Karpas-422 (cell line): ENCODE measurements at regions not wholly inside any gene's neighbourhood (a gene's known extent, or its start where the extent isn't known, plus 50 kb on each side); places are given as distances from the start of the nearest gene placed in this dataset.

Source experiments
- DNase-seq: peaks from one replicate; pipeline ENCODE4 v3.0.0-alpha.2; 2015
- H2AFZ ChIP-seq: fragments of 200-600 bp; sonication (generic); 2 replicates; pipeline ENCODE4 v1.6.1; 2014; ENCODE audit warnings: antibody characterized with exemption, low read length, mixed read lengths
- H3K27ac ChIP-seq: fragments of 200-600 bp; sonication (generic); 2 replicates; pipeline ENCODE4 v1.5.1; 2014; ENCODE audit warnings: mild to moderate bottlenecking, low read length, moderate library complexity
- H3K27me3 ChIP-seq: fragments of 200-600 bp; sonication (generic); 2 replicates; pipeline ENCODE4 v1.6.1; 2014; ENCODE audit warnings: low read length, mixed read lengths
- H3K36me3 ChIP-seq: fragments of 200-600 bp; sonication (generic); 2 replicates; pipeline ENCODE4 v1.6.1; 2014; ENCODE audit warnings: low read length, mixed read lengths; ENCODE audit not compliant: insufficient read depth
- H3K4me1 ChIP-seq: fragments of 200-600 bp; sonication (generic); 2 replicates; pipeline ENCODE4 v1.6.1; 2014; ENCODE audit warnings: mild to moderate bottlenecking, low read length, mixed read lengths
- H3K4me2 ChIP-seq: fragments of 200-600 bp; sonication (generic); 2 replicates; pipeline ENCODE4 v1.6.1; 2014; ENCODE audit warnings: low read length, low read depth, mild to moderate bottlenecking; ENCODE audit not compliant: poor library complexity, severe bottlenecking
- H3K4me3 ChIP-seq: fragments of 200-600 bp; sonication (generic); 2 replicates; pipeline ENCODE4 v1.5.1; 2014; ENCODE audit warnings: mild to moderate bottlenecking, antibody characterized with exemption, low read length, mixed read lengths
- H3K79me2 ChIP-seq: fragments of 200-600 bp; sonication (generic); 2 replicates; pipeline ENCODE4 v1.6.1; 2014; ENCODE audit warnings: mild to moderate bottlenecking, low read length, mixed read lengths
- H3K9ac ChIP-seq: fragments of 200-600 bp; sonication (generic); 2 replicates; pipeline ENCODE4 v1.6.0; 2014; ENCODE audit warnings: low read length
- H3K9me2 ChIP-seq: fragments of 200-600 bp; sonication (generic), shearing (Covaris generic); replicated peaks from 2 replicates; pipeline ENCODE4 v1.6.0; 2014; ENCODE audit warnings: mild to moderate bottlenecking, low read length, moderate library complexity; ENCODE audit not compliant: insufficient read depth
- H3K9me3 ChIP-seq: fragments of 300-700, 200-600 bp; sonication (generic); 2 replicates; pipeline ENCODE4 v1.6.1; 2014; ENCODE audit warnings: low read length, mixed read lengths
- H4K20me1 ChIP-seq: fragments of 200-600 bp; sonication (generic); 2 replicates; pipeline ENCODE4 v1.6.1; 2014; ENCODE audit warnings: mild to moderate bottlenecking, antibody characterized with exemption, low read length, low read depth; ENCODE audit not compliant: insufficient read depth

DNA sequence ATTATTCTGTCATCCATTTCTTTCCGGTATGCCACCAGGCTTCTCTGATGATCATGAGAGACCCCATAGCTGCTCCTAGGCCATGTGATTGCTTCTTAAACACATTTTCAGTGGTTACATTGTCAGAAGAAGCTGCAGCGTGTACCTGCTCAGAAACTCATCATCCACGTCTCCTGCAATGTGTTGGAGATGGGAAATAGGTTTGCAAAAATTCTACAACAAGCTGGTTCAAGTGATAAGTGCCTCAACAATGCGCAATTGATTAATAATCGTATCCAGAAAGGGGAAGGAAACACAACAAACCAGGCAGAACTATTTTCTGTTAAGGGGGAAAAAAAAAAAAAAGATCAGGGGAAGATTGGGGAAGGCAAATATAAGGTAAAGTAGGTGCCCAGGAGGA, 75.7 kb upstream of the THUMPD2 start:
- no peaks in the 10 kb centered on the region for H3K4me1 ChIP-seq
- no peaks in the 10 kb centered on the region for H3K27me3 ChIP-seq
- no peaks in the 10 kb centered on the region for H4K20me1 ChIP-seq
- H2AFZ ChIP-seq = no peak overlapping the region
- no peaks in the 10 kb centered on the region for H3K9me3 ChIP-seq
- no peak overlapping the region for H3K4me3 ChIP-seq
- H3K79me2 ChIP-seq = no peaks in the 10 kb centered on the region
- H3K4me2 ChIP-seq = no peak overlapping the region
- H3K9ac ChIP-seq = no peak overlapping the region
- DNase-seq = no peak
- H3K36me3 ChIP-seq = no peaks in the 10 kb centered on the region
- no peak overlapping the region for H3K27ac ChIP-seq
- H3K9me2 ChIP-seq = no peaks in the 10 kb centered on the region

- Histone ChIP-seq H3K27ac (no peak overlapping the region), H3K79me2 (no peaks in the 10 kb centered on the region), H3K4me3 (no peak overlapping the region), H2AFZ (no peak overlapping the region), H3K4me2 (no peak overlapping the region), H4K20me1 (no peaks in the 10 kb centered on the region), H3K36me3 (no peaks in the 10 kb centered on the region), H3K9me2 (no peaks in the 10 kb centered on the region), H3K4me1 (no peaks in the 10 kb centered on the region), H3K9ac (no peak overlapping the region), H3K27me3 (no peaks in the 10 kb centered on the region), H3K9me3 (no peaks in the 10 kb centered on the region)
- DNase-seq = no peak
These were observed 73.8 kb upstream of the THUMPD2 start for GRCh38 chr2:39852831-39853230.

- Histone ChIP-seq H3K79me2 (no peaks in the 10 kb centered on the region), H3K9me2 (no peaks in the 10 kb centered on the region), H3K9me3 (no peaks in the 10 kb centered on the region), H3K9ac (no peak overlapping the region), H4K20me1 (no peaks in the 10 kb centered on the region), H3K36me3 (no peaks in the 10 kb centered on the region), H3K4me1 (no peaks in the 10 kb centered on the region), H2AFZ (no peak overlapping the region), H3K27me3 (no peaks in the 10 kb centered on the region), H3K27ac (no peak overlapping the region), H3K4me2 (no peak overlapping the region), H3K4me3 (no peak overlapping the region)
- DNase-seq = no peak
These were observed 72.6 kb upstream of the THUMPD2 start for GRCh38 chr2:39851651-39852110.

DNA sequence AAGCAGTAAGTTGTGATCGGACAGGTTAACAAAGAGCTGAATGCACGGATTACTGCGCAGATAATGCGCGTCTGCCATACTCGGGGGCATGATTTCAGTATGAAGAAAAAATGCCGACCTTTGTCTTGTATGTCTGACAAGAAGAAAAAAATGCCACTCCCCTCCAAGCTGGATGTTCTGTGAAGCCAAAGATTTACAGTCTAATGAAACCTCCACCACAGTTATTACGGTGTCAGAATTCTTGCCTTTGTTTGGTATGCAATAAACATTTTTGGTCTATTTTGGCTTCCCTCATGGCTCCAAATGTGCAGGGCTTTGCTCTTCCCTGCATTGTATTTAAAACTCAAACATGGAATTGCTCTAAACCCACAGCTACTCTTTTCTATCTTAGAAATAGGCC, 72.2 kb upstream of the THUMPD2 start:
- Histone ChIP-seq H4K20me1 (no peaks in the 10 kb centered on the region), H3K36me3 (no peaks in the 10 kb centered on the region), H3K9ac (no peak overlapping the region), H2AFZ (no peak overlapping the region), H3K27me3 (no peaks in the 10 kb centered on the region), H3K9me2 (no peaks in the 10 kb centered on the region), H3K9me3 (no peaks in the 10 kb centered on the region), H3K27ac (no peak overlapping the region), H3K4me1 (no peaks in the 10 kb centered on the region), H3K4me2 (no peak overlapping the region), H3K4me3 (no peak overlapping the region), H3K79me2 (no peaks in the 10 kb centered on the region)
- no peak for DNase-seq

DNA sequence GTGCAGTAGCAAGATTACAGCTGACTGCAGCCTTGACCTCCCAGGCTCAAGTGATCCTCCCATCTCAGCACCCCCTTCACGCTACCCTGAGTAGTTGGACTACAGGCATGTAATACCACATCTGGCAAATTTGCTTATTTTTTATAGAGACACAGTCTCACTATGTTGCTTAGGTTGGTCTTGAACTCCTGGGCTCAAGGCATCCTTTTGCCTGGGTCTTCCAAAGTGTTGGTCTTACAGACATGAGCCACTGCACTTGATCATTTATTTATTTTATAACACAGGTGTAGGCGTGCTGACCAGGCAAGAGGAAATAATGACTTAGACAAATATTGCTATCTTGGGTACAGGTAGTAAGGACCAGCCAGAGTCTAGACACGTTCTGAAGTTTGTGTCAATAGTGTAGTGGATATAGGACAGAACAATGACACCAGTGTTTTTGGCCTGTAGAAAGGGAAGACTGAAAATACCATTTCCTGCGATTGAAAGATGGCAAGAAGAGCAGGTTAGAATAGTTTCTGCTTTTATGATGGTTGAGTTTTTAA, 71.0 kb upstream of the THUMPD2 start:
- Histone ChIP-seq H3K4me1 (no peaks in the 10 kb centered on the region), H3K4me2 (no peak overlapping the region), H3K36me3 (no peaks in the 10 kb centered on the region), H4K20me1 (no peaks in the 10 kb centered on the region), H3K27me3 (no peaks in the 10 kb centered on the region), H3K9me3 (no peaks in the 10 kb centered on the region), H3K79me2 (no peaks in the 10 kb centered on the region), H3K9ac (no peak overlapping the region), H3K9me2 (no peaks in the 10 kb centered on the region), H2AFZ (no peak overlapping the region), H3K27ac (no peak overlapping the region), H3K4me3 (no peak overlapping the region)
- no peak for DNase-seq

- no peaks in the 10 kb centered on the region for H3K9me2 ChIP-seq
- H3K4me3 ChIP-seq = no peak overlapping the region
- H3K4me2 ChIP-seq = no peak overlapping the region
- H3K79me2 ChIP-seq = no peaks in the 10 kb centered on the region
- no peak overlapping the region for H3K27ac ChIP-seq
- H3K9me3 ChIP-seq = no peaks in the 10 kb centered on the region
- no peaks in the 10 kb centered on the region for H4K20me1 ChIP-seq
- H3K36me3 ChIP-seq = no peaks in the 10 kb centered on the region
- H3K9ac ChIP-seq = no peak overlapping the region
- H3K4me1 ChIP-seq = no peaks in the 10 kb centered on the region
- no peak overlapping the region for H2AFZ ChIP-seq
- no peak for DNase-seq
- H3K27me3 ChIP-seq = no peaks in the 10 kb centered on the region
These were observed 70.0 kb upstream of the THUMPD2 start for GRCh38 chr2:39849064-39849463.

- no peak overlapping the region for H3K27ac ChIP-seq
- no peaks in the 10 kb centered on the region for H4K20me1 ChIP-seq
- H3K4me2 ChIP-seq = no peak overlapping the region
- H2AFZ ChIP-seq = no peak overlapping the region
- H3K4me3 ChIP-seq = no peak overlapping the region
- no peak for DNase-seq
- no peaks in the 10 kb centered on the region for H3K4me1 ChIP-seq
- H3K9me3 ChIP-seq = no peaks in the 10 kb centered on the region
- no peaks in the 10 kb centered on the region for H3K36me3 ChIP-seq
- no peaks in the 10 kb centered on the region for H3K79me2 ChIP-seq
- no peak overlapping the region for H3K9ac ChIP-seq
- no peaks in the 10 kb centered on the region for H3K27me3 ChIP-seq
- no peaks in the 10 kb centered on the region for H3K9me2 ChIP-seq
These were observed 66.5 kb upstream of the THUMPD2 start for GRCh38 chr2:39845460-39846146.

GRCh38 chr2:39839261-39839848, 60.3 kb upstream of the THUMPD2 start:
- Histone ChIP-seq H3K4me1 (no peaks in the 10 kb centered on the region), H3K79me2 (no peaks in the 10 kb centered on the region), H3K27me3 (no peaks in the 10 kb centered on the region), H3K9me3 (no peaks in the 10 kb centered on the region), H4K20me1 (no peaks in the 10 kb centered on the region), H3K4me3 (no peak overlapping the region), H3K4me2 (no peak overlapping the region), H3K36me3 (no peaks in the 10 kb centered on the region), H3K27ac (no peak overlapping the region), H3K9ac (no peak overlapping the region), H3K9me2 (no peaks in the 10 kb centered on the region), H2AFZ (no peak overlapping the region)
- DNase-seq = no peak
